ENCODE measurements at regions not wholly inside any gene's neighbourhood (a gene's known extent, or its start where the extent isn't known, plus 50 kb on each side); places are given as distances from the start of the nearest gene placed in this dataset.
A peak's percentile ranks its signal among the peaks of the same experiment; 100 is the strongest.
"Not testable (repeated sequence)": the region's sequence is repeated elsewhere in the genome, so short reads cannot be mapped to it uniquely, and the experiment has no call there.

GRCh38 chr4:79684516-79684915 lies 276.5 kb upstream of the GK2 start:
- no peak for DNase-seq (ENCODE audit: low read depth in 2 of 2)
- H3K4me3 ChIP-seq (replicated peaks in 1 of 2; ENCODE audit: low read depth in 2 of 2, low read length in 2 of 2): no peak overlapping the region
- TF ChIP-seq CTCF (IDR thresholded peaks at IDR 0.05; ENCODE audit: low read depth, low read length): no peak

GRCh38 chr4:79682801-79683530 lies 274.9 kb upstream of the GK2 start:
- no peak for DNase-seq (ENCODE audit: low read depth in 2 of 2)
- no peak overlapping the region for H3K4me3 ChIP-seq (replicated peaks in 1 of 2; ENCODE audit: low read depth in 2 of 2, low read length in 2 of 2)
- no peak for TF ChIP-seq CTCF (IDR thresholded peaks at IDR 0.05; ENCODE audit: low read depth, low read length)

GRCh38 chr4:79682161-79682560 lies 274.1 kb upstream of the GK2 start:
- no peak overlapping the region for H3K4me3 ChIP-seq (replicated peaks in 1 of 2; ENCODE audit: low read depth in 2 of 2, low read length in 2 of 2)
- no peak for DNase-seq (ENCODE audit: low read depth in 2 of 2)
- no peak for TF ChIP-seq CTCF (IDR thresholded peaks at IDR 0.05; ENCODE audit: low read depth, low read length)

- no peak for DNase-seq (ENCODE audit: low read depth in 2 of 2)
- TF ChIP-seq CTCF (IDR thresholded peaks at IDR 0.05; ENCODE audit: low read depth, low read length): no peak
- no peak overlapping the region for H3K4me3 ChIP-seq (replicated peaks in 1 of 2; ENCODE audit: low read depth in 2 of 2, low read length in 2 of 2)
These were observed 271.8 kb upstream of the GK2 start for GRCh38 chr4:79679859-79680258.

- TF ChIP-seq CTCF (IDR thresholded peaks at IDR 0.05; ENCODE audit: low read depth, low read length): no peak
- DNase-seq (ENCODE audit: low read depth in 2 of 2): peak in 1 of 2 donors; percentile 21
- no peak overlapping the region for H3K4me3 ChIP-seq (replicated peaks in 1 of 2; ENCODE audit: low read depth in 2 of 2, low read length in 2 of 2)
These were observed 270.6 kb upstream of the GK2 start for GRCh38 chr4:79678472-79679202.

GRCh38 chr4:79676705-79677104 lies 268.7 kb upstream of the GK2 start:
- no peak overlapping the region for H3K4me3 ChIP-seq (replicated peaks in 1 of 2; ENCODE audit: low read depth in 2 of 2, low read length in 2 of 2)
- TF ChIP-seq CTCF (IDR thresholded peaks at IDR 0.05; ENCODE audit: low read depth, low read length): no peak
- DNase-seq (ENCODE audit: low read depth in 2 of 2): peak in 1 of 2 donors; percentile 7

GRCh38 chr4:79674906-79675305 lies 266.9 kb upstream of the GK2 start:
- not testable (repeated sequence) for H3K4me3 ChIP-seq (replicated peaks in 1 of 2; ENCODE audit: low read depth in 2 of 2, low read length in 2 of 2)

More at GRCh38 chr4:79674906-79675305, 266.9 kb upstream of the GK2 start:
- not testable (repeated sequence) for DNase-seq (ENCODE audit: low read depth in 2 of 2)

Data from cardiac fibroblast (primary cell).